NAMALWA (cell line): ENCODE measurements at regions not wholly inside any gene's neighbourhood (a gene's known extent, or its start where the extent isn't known, plus 50 kb on each side); places are given as distances from the start of the nearest gene placed in this dataset.

Source experiments
- DNase-seq: peaks from one replicate; pipeline ENCODE4 v3.0.0-alpha.2; 2015; ENCODE audit warnings: low spot score

- DNase-seq = no peak
Measured at GRCh38 chr2:225137971-225138370, 95.7 kb upstream of the DOCK10 start.

DNA sequence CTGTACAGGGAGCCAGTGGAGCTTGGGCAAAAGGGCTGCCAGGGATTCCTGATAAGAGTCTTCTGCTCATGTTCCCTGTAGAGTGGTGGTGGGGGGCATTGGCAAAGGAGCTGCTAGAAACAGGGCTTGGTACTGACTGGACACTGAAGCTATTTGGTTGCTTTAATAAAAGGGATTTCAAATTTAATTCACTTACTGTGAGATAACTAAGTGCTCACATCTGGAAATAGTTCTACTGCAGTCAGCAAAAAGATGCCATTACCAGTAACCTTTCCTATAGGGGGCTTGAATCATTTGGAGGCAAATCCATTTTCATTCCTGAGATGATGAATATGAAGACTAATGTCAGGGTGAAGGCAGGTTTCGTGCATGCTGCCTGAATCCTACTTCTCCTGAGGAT, 94.3 kb upstream of the DOCK10 start:
- no peak for DNase-seq

GRCh38 chr2:225131898-225132297, 89.6 kb upstream of the DOCK10 start:
- no peak for DNase-seq

DNA sequence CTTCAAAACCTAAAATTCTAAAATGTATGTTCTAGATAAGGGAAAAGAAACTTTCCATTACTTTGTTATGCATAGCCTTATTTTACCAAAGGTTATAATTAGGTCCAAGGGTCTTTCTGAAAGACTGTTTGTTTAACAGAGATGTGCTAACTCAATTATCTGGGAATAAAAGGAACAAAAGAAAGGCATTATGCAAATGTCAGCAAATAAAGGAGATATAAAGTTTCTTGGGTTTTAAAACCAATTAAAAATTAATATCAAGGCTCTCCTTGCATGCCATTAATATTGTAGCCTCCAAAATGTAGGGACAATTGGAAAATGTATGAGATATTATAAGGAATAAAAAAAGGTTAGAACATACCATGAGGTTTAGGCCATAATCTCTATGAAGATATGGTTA, 87.8 kb upstream of the DOCK10 start:
- no peak for DNase-seq

GRCh38 chr2:225124311-225125017, 82.2 kb upstream of the DOCK10 start:
- DNase-seq = no peak

GRCh38 chr2:225122583-225123486, 80.6 kb upstream of the DOCK10 start:
- DNase-seq = peak; percentile 52

DNA sequence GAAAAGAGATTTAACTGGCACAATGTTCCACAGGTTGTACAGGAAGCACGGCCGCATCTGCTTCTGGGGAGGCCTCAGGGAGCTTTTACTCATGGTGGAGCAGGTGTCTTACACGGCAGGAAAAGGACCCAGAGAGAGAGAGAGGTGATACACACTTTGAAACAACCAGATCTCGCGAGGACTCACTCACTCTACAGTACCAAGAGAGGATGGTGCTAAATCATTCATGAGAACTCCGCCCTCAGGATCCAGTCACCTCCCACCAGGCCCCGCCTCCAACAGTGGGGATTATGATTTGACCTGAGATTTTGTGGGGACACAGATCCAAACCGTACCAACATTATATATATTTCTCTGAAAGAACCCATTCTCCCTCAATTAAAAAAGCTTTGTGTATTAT, 79.7 kb upstream of the DOCK10 start:
- DNase-seq = peak; percentile 6

- no peak for DNase-seq
Measured at GRCh38 chr2:225120186-225120585, 77.9 kb upstream of the DOCK10 start.

- no peak for DNase-seq
Measured at GRCh38 chr2:225117051-225117716, 74.9 kb upstream of the DOCK10 start.

DNA sequence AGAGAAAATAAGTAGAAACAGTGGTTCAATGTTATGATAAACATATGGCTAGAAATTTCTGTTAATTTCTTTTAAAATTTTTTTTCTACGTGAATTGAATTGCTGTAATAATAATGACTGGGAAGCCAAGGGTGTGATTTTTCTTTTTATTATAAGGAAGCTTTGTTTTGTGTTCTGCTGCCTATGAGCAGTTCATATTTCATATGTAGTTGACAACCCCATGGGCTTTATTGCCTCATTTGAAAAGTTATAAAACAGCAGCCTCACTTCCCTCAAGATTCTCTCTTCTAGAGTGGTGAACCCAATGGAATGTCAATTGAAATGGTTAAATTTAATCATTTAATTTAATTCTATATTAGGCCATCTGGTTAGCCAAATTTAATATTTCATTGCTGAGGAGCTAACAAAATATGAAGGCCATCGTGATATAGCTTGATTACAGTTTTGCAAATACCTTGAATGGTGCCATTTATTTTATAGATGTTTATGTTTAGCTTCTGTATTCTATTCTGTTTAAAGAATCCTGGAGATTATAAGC, 72.6 kb upstream of the DOCK10 start:
- no peak for DNase-seq

DNA sequence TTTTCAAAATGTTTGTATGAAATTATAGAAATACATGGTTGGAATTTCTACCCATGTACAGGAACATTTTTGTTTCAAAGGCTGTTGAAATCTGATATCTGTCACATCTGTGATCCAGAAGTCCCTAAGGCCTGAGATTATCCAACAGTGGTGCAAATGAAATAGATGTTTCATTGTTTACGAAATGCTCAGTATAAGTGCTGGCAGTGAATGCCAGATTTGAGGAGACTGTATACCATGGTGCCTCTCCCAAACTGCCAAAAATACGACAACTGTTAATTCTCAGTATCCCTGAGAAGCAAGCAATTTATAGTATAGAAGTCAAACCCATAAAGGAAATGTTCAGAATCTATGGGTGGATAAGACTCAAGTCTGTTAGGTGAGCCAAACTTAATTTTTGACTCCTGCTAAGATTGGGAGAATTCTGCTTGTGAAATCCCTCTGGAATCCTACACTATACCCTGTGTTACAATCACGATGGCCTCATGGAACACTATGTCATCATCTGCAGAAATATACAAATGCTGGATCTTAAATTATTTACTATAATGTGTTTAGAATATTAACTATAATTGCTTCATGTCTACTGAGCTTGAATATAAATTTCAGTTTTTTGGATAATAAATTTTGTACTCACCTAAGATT, 71.2 kb upstream of the DOCK10 start:
- no peak for DNase-seq

DNA sequence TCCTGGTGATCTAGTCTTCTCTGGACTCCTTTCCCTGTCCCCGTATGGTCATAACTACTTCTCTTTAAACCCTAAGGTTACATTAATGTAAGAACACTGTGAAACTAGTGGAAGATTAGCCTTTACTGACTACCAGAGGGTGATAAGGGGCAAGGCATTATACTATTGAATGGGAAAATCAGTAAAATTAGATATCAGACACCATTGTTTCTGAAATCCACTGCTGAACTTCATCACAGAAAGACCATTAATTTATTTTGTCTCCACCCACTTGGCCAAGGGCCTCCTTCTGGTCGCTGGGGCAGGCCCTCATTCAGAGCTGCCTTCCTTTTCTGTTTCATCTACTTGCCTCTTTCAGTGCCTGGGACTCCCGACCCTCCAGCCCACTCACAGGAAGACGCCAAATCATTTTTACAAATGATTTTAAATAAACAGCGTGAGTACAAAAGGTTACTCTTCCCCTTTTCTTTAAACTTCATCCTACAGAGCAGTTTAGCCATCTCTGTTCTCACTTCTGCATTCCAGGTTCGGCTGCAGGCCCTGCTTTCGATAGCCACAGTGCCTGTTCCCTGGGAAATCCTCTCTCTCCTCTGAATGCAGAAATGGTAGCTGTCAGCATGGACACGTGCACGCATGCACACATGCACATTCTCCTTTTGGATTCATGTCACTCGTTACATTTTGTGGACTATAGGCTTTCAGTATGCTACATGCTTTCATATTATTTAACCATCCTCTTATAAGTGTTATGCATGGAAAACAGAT, 70.3 kb upstream of the DOCK10 start:
- DNase-seq = no peak

DNA sequence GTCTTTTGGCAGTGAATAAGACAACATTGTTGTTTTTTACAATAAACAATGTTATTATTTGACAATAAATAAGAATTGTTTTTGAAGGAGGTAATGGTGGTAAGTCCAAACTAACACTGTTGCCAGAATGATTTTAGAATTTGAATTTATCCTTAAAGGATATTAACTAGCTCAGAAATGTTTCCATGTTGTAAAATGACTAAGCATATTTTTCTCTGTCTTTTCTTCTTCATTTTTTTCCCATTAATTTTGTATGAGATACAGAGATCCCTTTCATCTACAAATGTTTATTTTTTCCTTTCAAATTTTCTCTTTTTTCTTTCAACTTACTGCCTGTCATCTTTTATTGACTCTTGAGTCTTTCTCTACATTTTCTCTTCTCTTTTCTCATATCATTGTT, 66.5 kb upstream of the DOCK10 start:
- DNase-seq = no peak

- no peak for DNase-seq
Measured at GRCh38 chr2:225104971-225105370, 62.7 kb upstream of the DOCK10 start.

DNA sequence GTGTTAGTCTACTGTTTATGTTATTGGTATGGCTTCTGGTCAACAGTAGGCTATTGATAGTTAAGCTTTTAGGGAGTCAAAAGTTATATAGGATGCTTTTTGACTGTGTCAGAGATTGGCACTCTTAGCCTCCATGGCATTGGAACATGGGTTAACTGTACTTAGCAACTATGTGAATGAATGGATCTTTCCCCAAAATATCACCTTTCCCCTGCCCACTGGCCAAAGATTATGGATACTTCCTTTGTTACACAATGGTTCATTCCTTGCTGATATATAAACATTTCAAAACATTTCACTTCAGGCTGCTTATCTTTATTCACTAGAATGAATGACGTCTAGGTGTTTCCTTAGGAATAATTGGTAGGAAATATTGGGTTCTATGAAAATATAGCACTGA, 62.1 kb upstream of the DOCK10 start:
- DNase-seq = no peak

DNA sequence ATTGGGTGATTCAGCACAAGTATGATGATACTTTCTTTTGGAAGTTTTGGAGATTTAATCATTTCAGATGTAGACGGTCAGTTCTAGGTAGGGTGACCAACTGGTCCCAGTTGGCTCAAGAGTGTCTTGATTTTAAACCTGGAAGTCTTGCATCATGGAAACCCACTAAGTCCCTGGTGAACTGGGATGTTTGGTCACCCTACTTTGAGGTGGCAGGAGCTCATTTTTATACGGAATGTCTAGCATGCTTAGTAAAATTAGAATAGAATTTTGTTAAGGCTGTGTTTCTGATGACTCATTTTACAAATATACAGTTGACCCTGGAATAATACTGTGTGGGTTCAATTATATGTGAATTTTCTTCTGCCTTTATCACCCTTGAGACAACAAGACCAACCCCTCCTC, 61.5 kb upstream of the DOCK10 start:
- DNase-seq = no peak

GRCh38 chr2:225100856-225101294, 58.6 kb upstream of the DOCK10 start:
- DNase-seq = no peak

GRCh38 chr2:225100269-225100668, 58.0 kb upstream of the DOCK10 start:
- DNase-seq = no peak

DNA sequence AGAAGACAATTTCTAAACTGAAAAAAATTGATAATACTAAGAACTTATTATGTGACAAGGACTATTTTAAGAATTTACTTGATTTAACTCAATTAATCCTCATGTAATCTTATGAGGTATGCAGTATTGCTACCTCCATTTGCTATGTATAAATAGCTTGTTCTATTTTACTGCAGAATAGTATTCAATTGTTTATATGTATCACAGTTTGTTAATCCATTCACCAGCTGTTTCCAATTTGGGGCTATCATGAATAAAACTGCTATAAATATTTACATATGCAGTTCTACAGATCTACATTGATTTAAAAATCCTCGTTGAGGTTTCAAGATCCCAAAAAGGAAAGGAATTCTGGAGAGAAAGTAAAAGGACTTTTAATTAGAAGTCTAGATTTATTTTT, 54.8 kb upstream of the DOCK10 start:
- no peak for DNase-seq
